GM23248 (cell line): ENCODE measurements at regions not wholly inside any gene's neighbourhood (a gene's known extent, or its start where the extent isn't known, plus 50 kb on each side); places are given as distances from the start of the nearest gene placed in this dataset.

Source experiments
- DNase-seq: peaks from one replicate; pipeline ENCODE4 v3.0.0-alpha.2; 2015
- H2AFZ ChIP-seq: fragments of 200-600 bp; sonication (generic); 2 replicates; pipeline ENCODE4 v1.6.1; 2016; ENCODE audit warnings: antibody characterized with exemption
- H3F3A ChIP-seq: fragments of 200-600 bp; sonication (generic); 2 replicates; pipeline ENCODE4 v1.6.1; 2016; ENCODE audit warnings: mild to moderate bottlenecking, antibody characterized with exemption, mixed run types; ENCODE audit not compliant: insufficient read depth
- H3K27ac ChIP-seq: fragments of 200-600 bp; sonication (generic); 2 replicates; pipeline ENCODE4 v1.5.1; 2016; ENCODE audit warnings: mild to moderate bottlenecking
- H3K27me3 ChIP-seq: fragments of 200-600 bp; sonication (generic); replicated peaks from 2 replicates; pipeline ENCODE4 v1.6.1; 2016; ENCODE audit warnings: mild to moderate bottlenecking; ENCODE audit not compliant: insufficient read depth
- H3K36me3 ChIP-seq: fragments of 200-600 bp; sonication (generic); 2 replicates; pipeline ENCODE4 v1.6.1; 2016; ENCODE audit warnings: low read depth, mild to moderate bottlenecking
- H3K4me1 ChIP-seq: fragments of 200-600 bp; sonication (generic); 2 replicates; pipeline ENCODE4 v1.6.1; 2016; ENCODE audit warnings: mild to moderate bottlenecking; ENCODE audit not compliant: insufficient read depth
- H3K4me2 ChIP-seq: fragments of 200-600 bp; sonication (generic); one replicate; pipeline ENCODE4 v1.6.1; 2016; ENCODE audit warnings: mild to moderate bottlenecking; ENCODE audit not compliant: unreplicated experiment
- H3K4me3 ChIP-seq: fragments of 200-600 bp; sonication (generic); 2 replicates; pipeline ENCODE4 v1.5.1; 2016; ENCODE audit warnings: mild to moderate bottlenecking
- H3K79me2 ChIP-seq: fragments of 200-600 bp; sonication (generic); 2 replicates; pipeline ENCODE4 v1.6.1; 2016; ENCODE audit warnings: mild to moderate bottlenecking; ENCODE audit not compliant: insufficient read depth
- H3K9ac ChIP-seq: fragments of 200-600 bp; sonication (generic); 2 replicates; pipeline ENCODE4 v1.6.1; 2016; ENCODE audit warnings: mild to moderate bottlenecking
- H3K9me2 ChIP-seq: fragments of 200-600 bp; sonication (generic); 2 replicates; pipeline ENCODE4 v1.6.1; 2016; ENCODE audit warnings: mixed run types, mild to moderate bottlenecking, moderate library complexity; ENCODE audit not compliant: insufficient read depth
- H3K9me3 ChIP-seq: fragments of 200-600 bp; sonication (generic); one replicate; pipeline ENCODE4 v1.6.1; 2017; ENCODE audit warnings: low read depth
- H4K20me1 ChIP-seq: fragments of 200-600 bp; sonication (generic); 2 replicates; pipeline ENCODE4 v1.6.0; 2016; ENCODE audit not compliant: insufficient read depth
- EZH2 ChIP-seq: fragments of 200-600 bp; sonication (generic); IDR thresholded peaks from 2 replicates; pipeline ENCODE4 v1.6.1; 2018; ENCODE audit warnings: antibody characterized with exemption, mild to moderate bottlenecking; ENCODE audit not compliant: insufficient read depth, poor library complexity, severe bottlenecking
- EZH2phosphoT487 ChIP-seq: fragments of 200-600 bp; sonication (generic); IDR thresholded peaks from 2 replicates; pipeline ENCODE4 v1.6.1; 2018; ENCODE audit warnings: antibody characterized with exemption, moderate library complexity, mild to moderate bottlenecking, low read depth; ENCODE audit not compliant: insufficient read depth
- WGBS, 2 experiments: methylation state at CpG; one replicate each; pipeline ENCODE4 v1.1.6; 2015 to 2017; ENCODE audit warnings: low lambda C conversion rate in 2 of 2, low coverage in 1 of 2; ENCODE audit errors: missing lambda C conversion rate in 2 of 2; 5-methylcytosine and 5-hydroxymethylcytosine counted together
- in situ Hi-C: fragments of 300-500 bp; cut with MboI; formaldehyde crosslinking; loops from 2 replicates; pipeline ENCODE4 v1.15.0; 2020

GRCh38 chr13:87827479-87827878 is 156.3 kb downstream of the SLITRK5 start:
- Histone ChIP-seq H3F3A (no peaks in the 10 kb centered on the region), H3K4me2 (no peak overlapping the region), H3K4me1 (no peaks in the 10 kb centered on the region), H3K9me3 (no peaks in the 10 kb centered on the region), H3K27ac (no peak overlapping the region), H3K27me3 (no peaks in the 10 kb centered on the region), H3K36me3 (no peaks in the 10 kb centered on the region), H4K20me1 (no peaks in the 10 kb centered on the region), H3K9me2 (no peaks in the 10 kb centered on the region), H2AFZ (no peak overlapping the region), H3K79me2 (no peaks in the 10 kb centered on the region), H3K9ac (no peak overlapping the region), H3K4me3 (no peak overlapping the region)
- DNase-seq = peak; percentile 6
- no peak for TF ChIP-seq EZH2phosphoT487
- TF ChIP-seq EZH2 = no peak
- WGBS, 2 experiments = 64 to 82% methylated on average over 4 of the region's 4 CpGs
- in situ Hi-C loops = no loop called here

GRCh38 chr13:87837522-87837921 is 166.4 kb downstream of the SLITRK5 start:
- Histone ChIP-seq H3K27ac (no peak overlapping the region), H3K9ac (no peak overlapping the region), H3K4me1 (no peaks in the 10 kb centered on the region), H3K4me3 (no peak overlapping the region), H4K20me1 (no peaks in the 10 kb centered on the region), H3K9me3 (no peaks in the 10 kb centered on the region), H3K36me3 (no peaks in the 10 kb centered on the region), H2AFZ (no peak overlapping the region), H3K9me2 (no peaks in the 10 kb centered on the region), H3K27me3 (no peaks in the 10 kb centered on the region), H3K79me2 (no peaks in the 10 kb centered on the region), H3K4me2 (no peak overlapping the region), H3F3A (no peaks in the 10 kb centered on the region)
- 0 to 3% methylated on average over 1 of the region's 1 CpG for WGBS, 2 experiments
- TF ChIP-seq EZH2 (no peak), EZH2phosphoT487 (no peak)
- DNase-seq = no peak
- in situ Hi-C loops = no loop called here

- Histone ChIP-seq H3K4me3 (no peak overlapping the region), H3K36me3 (no peaks in the 10 kb centered on the region), H3K4me2 (no peak overlapping the region), H3K9me2 (no peaks in the 10 kb centered on the region), H3K27me3 (no peaks in the 10 kb centered on the region), H3F3A (no peaks in the 10 kb centered on the region), H4K20me1 (no peaks in the 10 kb centered on the region), H3K9me3 (no peaks in the 10 kb centered on the region), H3K27ac (no peak overlapping the region), H3K79me2 (no peaks in the 10 kb centered on the region), H3K9ac (no peak overlapping the region), H3K4me1 (no peaks in the 10 kb centered on the region), H2AFZ (no peak overlapping the region)
- in situ Hi-C loops = no loop called here
- 7 to 23% methylated on average over 1 of the region's 1 CpG for WGBS, 2 experiments
- no peak for DNase-seq
- no peak for TF ChIP-seq EZH2phosphoT487
- no peak for TF ChIP-seq EZH2
These were observed 166.8 kb downstream of the SLITRK5 start for GRCh38 chr13:87837946-87838345.

GRCh38 chr13:87851410-87851809 is 180.2 kb downstream of the SLITRK5 start:
- H3K4me1 ChIP-seq = no peaks in the 10 kb centered on the region
- no peaks in the 10 kb centered on the region for H3F3A ChIP-seq
- H3K9me2 ChIP-seq = no peaks in the 10 kb centered on the region
- no peak overlapping the region for H3K4me3 ChIP-seq
- no peak overlapping the region for H2AFZ ChIP-seq
- H3K36me3 ChIP-seq = no peaks in the 10 kb centered on the region
- H3K79me2 ChIP-seq = no peaks in the 10 kb centered on the region
- TF ChIP-seq EZH2phosphoT487 (no peak), EZH2 (no peak)
- H3K27me3 ChIP-seq = no peaks in the 10 kb centered on the region
- H4K20me1 ChIP-seq = no peaks in the 10 kb centered on the region
- no peak overlapping the region for H3K9ac ChIP-seq
- 46 to 61% methylated on average over 2 of the region's 2 CpGs for WGBS, 2 experiments
- no peak for DNase-seq
- in situ Hi-C loops = no loop called here
- no peak overlapping the region for H3K27ac ChIP-seq
- H3K9me3 ChIP-seq = no peaks in the 10 kb centered on the region
- no peak overlapping the region for H3K4me2 ChIP-seq

GRCh38 chr13:87855553-87855952 is 184.4 kb downstream of the SLITRK5 start:
- Histone ChIP-seq H3K9me2 (no peaks in the 10 kb centered on the region), H3K4me2 (no peak overlapping the region), H3K9me3 (no peaks in the 10 kb centered on the region), H3K79me2 (no peaks in the 10 kb centered on the region), H3F3A (no peaks in the 10 kb centered on the region), H3K27ac (no peak overlapping the region), H3K36me3 (no peaks in the 10 kb centered on the region), H3K4me1 (no peaks in the 10 kb centered on the region), H3K27me3 (no peaks in the 10 kb centered on the region), H3K4me3 (no peak overlapping the region), H3K9ac (no peak overlapping the region), H2AFZ (no peak overlapping the region), H4K20me1 (no peaks in the 10 kb centered on the region)
- no peak for TF ChIP-seq EZH2
- in situ Hi-C loops = no loop called here
- WGBS, 2 experiments = 0 to 2% methylated on average over 2 of the region's 2 CpGs
- DNase-seq = no peak
